IMR-90 (cell line): ENCODE measurements at regions not wholly inside any gene's neighbourhood (a gene's known extent, or its start where the extent isn't known, plus 50 kb on each side); places are given as distances from the start of the nearest gene placed in this dataset.

Experiments used
- ATAC-seq: fragments of 200-7000 bp; cut with Tn5 transposase; 2 replicates; pipeline ENCODE4 v1.9.1; 2020; ENCODE audit warnings: low read depth, mild to moderate bottlenecking, moderate library complexity
- BruUV-seq: library from RNA; stranded (reverse); fragments of 400-500 nt; replicated peaks from 2 replicates; lab custom pipeline; 2021; lab: Mats Ljungman, UMichigan
- CTCF ChIA-PET: fragments of 300-600 bp; formaldehyde crosslinking; extraction: SDS; loops from one replicate; lab custom pipeline; 2021; ENCODE audit warnings: antibody characterized with exemption; lab: Yijun Ruan, JAX
- POLR2A ChIA-PET: fragments of 300-600 bp; sonication (Branson Sonifier 250); formaldehyde crosslinking; loops from one replicate; lab custom pipeline; 2022; ENCODE audit warnings: antibody characterized with exemption; ENCODE audit not compliant: unreplicated experiment; lab: Charles Lee
- DNase-seq: peaks from one replicate; pipeline ENCODE4 v3.0.0; 2013
- H2AFZ ChIP-seq: replicated peaks from 2 replicates; pipeline ENCODE3; 2013; ENCODE audit warnings: low read length, mild to moderate bottlenecking; ENCODE audit not compliant: poor library complexity
- H2AK5ac ChIP-seq: 2 replicates; pipeline ENCODE4 v1.6.1; 2013; ENCODE audit warnings: low read depth, low read length, inconsistent platforms
- H2AK9ac ChIP-seq: replicated peaks from 2 replicates; pipeline ENCODE3; 2013; ENCODE audit warnings: mild to moderate bottlenecking, low read depth, low read length, moderate library complexity; ENCODE audit not compliant: poor library complexity
- H2BK120ac ChIP-seq: 2 replicates; pipeline ENCODE4 v1.6.1; 2013; ENCODE audit warnings: low read depth, low read length, inconsistent platforms
- H2BK15ac ChIP-seq: 3 replicates; pipeline ENCODE4 v1.6.1; 2013; ENCODE audit warnings: low read depth, low read length, inconsistent platforms
- H2BK20ac ChIP-seq: 2 replicates; pipeline ENCODE4 v1.6.1; 2013; ENCODE audit warnings: low read depth, mild to moderate bottlenecking, inconsistent platforms, low read length, moderate library complexity
- H2BK5ac ChIP-seq: 2 replicates; pipeline ENCODE4 v1.6.1; 2013; ENCODE audit warnings: mild to moderate bottlenecking, low read depth, low read length, inconsistent platforms; ENCODE audit not compliant: poor library complexity, severe bottlenecking
- H3K14ac ChIP-seq: replicated peaks from 2 replicates; pipeline ENCODE4 v1.6.1; 2013; ENCODE audit warnings: low read depth, low read length, inconsistent platforms
- H3K18ac ChIP-seq: 2 replicates; pipeline ENCODE4 v1.6.1; 2013; ENCODE audit warnings: low read depth, low read length, control low read depth
- H3K23ac ChIP-seq: 2 replicates; pipeline ENCODE4 v1.6.1; 2013; ENCODE audit warnings: low read depth, low read length, inconsistent platforms
- H3K27ac ChIP-seq: 2 replicates; pipeline ENCODE4 v1.5.1; 2013; ENCODE audit warnings: mild to moderate bottlenecking, control low read depth, low read length; ENCODE audit not compliant: insufficient read depth
- H3K27me3 ChIP-seq: 2 replicates; pipeline ENCODE4 v1.6.1; 2013; ENCODE audit warnings: low read length; ENCODE audit not compliant: control insufficient read depth, insufficient read depth
- H3K36me3 ChIP-seq: 2 replicates; pipeline ENCODE4 v1.6.1; 2013; ENCODE audit warnings: low read length, mixed read lengths; ENCODE audit not compliant: control insufficient read depth, insufficient read depth
- H3K4ac ChIP-seq: 2 replicates; pipeline ENCODE4 v1.6.1; 2013; ENCODE audit warnings: low read depth, low read length, inconsistent platforms
- H3K4me1 ChIP-seq: 2 replicates; pipeline ENCODE4 v1.6.1; 2013; ENCODE audit warnings: low read length, mixed read lengths; ENCODE audit not compliant: control insufficient read depth, insufficient read depth
- H3K4me2 ChIP-seq: 2 replicates; pipeline ENCODE4 v1.6.1; 2013; ENCODE audit warnings: low read depth, mild to moderate bottlenecking, control low read depth, low read length, moderate library complexity
- H3K4me3 ChIP-seq: 2 replicates; pipeline ENCODE4 v1.5.1; 2013; ENCODE audit warnings: low read depth, mild to moderate bottlenecking, control low read depth, low read length, moderate library complexity; ENCODE audit not compliant: insufficient read depth
- H3K56ac ChIP-seq: 2 replicates; pipeline ENCODE4 v1.6.1; 2013; ENCODE audit warnings: low read length, inconsistent platforms; ENCODE audit not compliant: insufficient read depth; ENCODE audit errors: extremely low read depth
- H3K79me1 ChIP-seq, 2 experiments: 2 replicates each; pipeline ENCODE4 v1.6.1; 2013; ENCODE audit warnings: low read length in 2 of 2, inconsistent platforms in 1 of 2, low read depth in 1 of 2
- H3K9ac ChIP-seq: 2 replicates; pipeline ENCODE4 v1.6.1; 2013; ENCODE audit warnings: low read depth, low read length, control low read depth
- H3K9me1 ChIP-seq: 2 replicates; pipeline ENCODE4 v1.6.1; 2013; ENCODE audit warnings: low read length, inconsistent platforms; ENCODE audit not compliant: insufficient read depth
- H3K9me3 ChIP-seq: 2 replicates; pipeline ENCODE4 v1.6.1; 2013; ENCODE audit warnings: low read length; ENCODE audit not compliant: control insufficient read depth, insufficient read depth
- H4K20me1 ChIP-seq: 2 replicates; pipeline ENCODE4 v1.6.1; 2013; ENCODE audit warnings: low read length, inconsistent platforms; ENCODE audit not compliant: insufficient read depth
- H4K5ac ChIP-seq: 2 replicates; pipeline ENCODE4 v1.6.1; 2013; ENCODE audit warnings: mild to moderate bottlenecking, low read depth, low read length, control low read depth
- H4K8ac ChIP-seq, 2 experiments: 2 replicates each; pipeline ENCODE4 v1.6.1; 2013; ENCODE audit warnings: low read depth in 2 of 2, low read length in 2 of 2, control low read depth in 1 of 2, inconsistent platforms in 1 of 2
- H4K91ac ChIP-seq: 2 replicates; pipeline ENCODE4 v1.6.1; 2013; ENCODE audit warnings: low read depth, low read length, inconsistent platforms; ENCODE audit not compliant: insufficient read depth
- BHLHE40 ChIP-seq: fragments of 150-350 bp; IDR thresholded peaks from 2 replicates; pipeline ENCODE4 v1.6.1; 2016; ENCODE audit warnings: mild to moderate bottlenecking, low read depth, low read length
- CEBPB ChIP-seq: IDR thresholded peaks from 2 replicates; pipeline ENCODE4 v1.6.1; 2012; ENCODE audit warnings: low read depth, low read length, improper control_type of control experiment
- CHD1 ChIP-seq: IDR thresholded peaks from 2 replicates; pipeline ENCODE4 v1.6.1; 2012; ENCODE audit warnings: low read depth, low read length, improper control_type of control experiment
- FOS ChIP-seq: fragments of 150-350 bp; IDR thresholded peaks from 2 replicates; pipeline ENCODE4 v1.6.1; 2016; ENCODE audit warnings: low read depth, low read length
- MAFK ChIP-seq: IDR thresholded peaks from 2 replicates; pipeline ENCODE4 v1.6.1; 2012; ENCODE audit warnings: low read depth, low read length, improper control_type of control experiment
- MAZ ChIP-seq: IDR thresholded peaks from 2 replicates; pipeline ENCODE4 v1.6.1; 2012; ENCODE audit warnings: low read depth, mild to moderate bottlenecking, low read length, improper control_type of control experiment, moderate library complexity, borderline replicate concordance
- MXI1 ChIP-seq: IDR thresholded peaks from 2 replicates; pipeline ENCODE4 v1.6.1; 2012; ENCODE audit warnings: low read depth, mild to moderate bottlenecking, low read length, moderate library complexity, borderline replicate concordance
- NFE2L2 ChIP-seq: fragments of 150-350 bp; IDR thresholded peaks from 2 replicates; pipeline ENCODE4 v1.6.1; 2016; ENCODE audit warnings: low read depth, mild to moderate bottlenecking, low read length
- POLR2A ChIP-seq: IDR thresholded peaks from 2 replicates; pipeline ENCODE4 v1.6.1; 2012; ENCODE audit warnings: mild to moderate bottlenecking, low read depth, low read length
- RAD21 ChIP-seq: IDR thresholded peaks from 2 replicates; pipeline ENCODE4 v1.6.1; 2012; ENCODE audit warnings: low read length, improper control_type of control experiment
- RCOR1 ChIP-seq: IDR thresholded peaks from 2 replicates; pipeline ENCODE4 v1.6.1; 2012; ENCODE audit warnings: mild to moderate bottlenecking, low read length, improper control_type of control experiment; ENCODE audit not compliant: insufficient replicate concordance
- RFX5 ChIP-seq: IDR thresholded peaks from 2 replicates; pipeline ENCODE4 v1.8.0; 2012; ENCODE audit warnings: low read depth, mild to moderate bottlenecking, low read length, moderate library complexity
- SMC3 ChIP-seq: fragments of 150-350 bp; IDR thresholded peaks from 2 replicates; pipeline ENCODE4 v1.6.1; 2016; ENCODE audit warnings: low read depth, mild to moderate bottlenecking, antibody characterized with exemption, low read length, moderate library complexity
- USF2 ChIP-seq: fragments of 150-350 bp; IDR thresholded peaks from 2 replicates; pipeline ENCODE4 v1.6.1; 2017; ENCODE audit warnings: mild to moderate bottlenecking, antibody characterized with exemption, low read length, low read depth
- WGBS, 2 experiments: methylation state at CpG; one replicate each; pipeline versions ENCODE4 v1.1.5 to v1.1.7; 2013; ENCODE audit warnings: missing lambda C conversion rate in 2 of 2; ENCODE audit not compliant: insufficient read length in 1 of 2; ENCODE audit errors: extremely low coverage in 2 of 2; 5-methylcytosine and 5-hydroxymethylcytosine counted together
- dilution Hi-C: fragments of 300-500 bp; cut with HindIII; formaldehyde crosslinking; loops from one replicate; pipeline ENCODE4 v1.14.3; 2018; ENCODE audit warnings: low sequenced_read_pairs; ENCODE audit not compliant: unreplicated experiment
- in situ Hi-C: fragments of 300-500 bp; cut with MboI; formaldehyde crosslinking; loops from 3 replicates; pipeline ENCODE4 v1.14.3; 2019; ENCODE audit warnings: low sequenced_read_pairs, inconsistent platforms, mixed read lengths
- intact Hi-C: fragments of 100-400 bp; cut with micrococcal nuclease; formaldehyde crosslinking; loops from 2 replicates; pipeline ENCODE4 v1.10.0; 2022
- TF ChIP-seq, protein P1 (sequence below): fragments of 150-350 bp; IDR thresholded peaks from 2 replicates; pipeline ENCODE4 v1.6.1; 2016; ENCODE audit warnings: low read depth, mild to moderate bottlenecking, low read length, moderate library complexity, borderline replicate concordance

DNA sequence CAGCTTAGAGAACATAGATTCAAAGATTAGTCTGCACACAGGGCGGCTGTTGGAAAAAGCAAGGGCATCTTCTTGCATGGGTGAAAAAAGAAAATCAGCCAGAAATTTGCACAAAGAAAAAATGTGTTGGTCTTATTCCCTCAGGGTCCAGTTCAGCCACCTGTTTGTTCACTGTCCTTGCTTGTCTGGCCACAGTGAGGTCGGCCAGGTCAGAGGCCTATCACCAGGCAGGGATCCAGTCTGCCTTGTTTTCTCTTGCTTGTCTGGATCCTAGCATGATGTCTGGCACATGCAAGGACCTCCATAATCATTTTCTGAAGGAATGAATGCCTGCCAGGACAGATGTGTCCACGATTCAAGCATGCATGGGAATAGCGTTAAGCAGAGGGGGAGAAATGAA lies 359.1 kb upstream of the TBX3 start:
- Histone ChIP-seq H3K4ac (no peak overlapping the region), H3K79me1 (no peaks in the 10 kb centered on the region), H3K18ac (no peak overlapping the region), H3K27ac (no peak overlapping the region), H2AK9ac (no peak overlapping the region), H3K4me3 (no peak overlapping the region), H3K4me2 (no peak overlapping the region), H4K8ac (no peak overlapping the region), H4K20me1 (no peaks in the 10 kb centered on the region), H3K9me3 (peaks cover 3% of the 10 kb centered on the region; the same call in 1 of the 2 replicates), H2BK15ac (no peak overlapping the region), H3K14ac (no peak overlapping the region), H2BK5ac (no peak overlapping the region), H2AFZ (no peak overlapping the region), H3K9me1 (no peaks in the 10 kb centered on the region), H2BK20ac (no peak overlapping the region), H2BK120ac (no peak overlapping the region), H3K4me1 (no peaks in the 10 kb centered on the region), H2AK5ac (no peak overlapping the region), H4K91ac (no peak overlapping the region), H3K36me3 (no peaks in the 10 kb centered on the region), H3K9ac (no peak overlapping the region), H4K5ac (no peak overlapping the region), H3K56ac (no peak overlapping the region), H3K23ac (no peak overlapping the region), H3K27me3 (no peaks in the 10 kb centered on the region)
- ATAC-seq (no peak), DNase-seq (no peak)
- CTCF ChIA-PET: no interaction called here
- BruUV-seq: no TSS peak
- TF ChIP-seq CEBPB: no peak
- TF ChIP-seq RFX5: no peak
- TF ChIP-seq SMC3: no peak
- no peak for TF ChIP-seq FOS
- no peak for TF ChIP-seq CHD1
- no peak for TF ChIP-seq MXI1
- TF ChIP-seq POLR2A: no peak
- no peak for TF ChIP-seq NFE2L2
- TF ChIP-seq RAD21: no peak
- TF ChIP-seq, protein P1, sequence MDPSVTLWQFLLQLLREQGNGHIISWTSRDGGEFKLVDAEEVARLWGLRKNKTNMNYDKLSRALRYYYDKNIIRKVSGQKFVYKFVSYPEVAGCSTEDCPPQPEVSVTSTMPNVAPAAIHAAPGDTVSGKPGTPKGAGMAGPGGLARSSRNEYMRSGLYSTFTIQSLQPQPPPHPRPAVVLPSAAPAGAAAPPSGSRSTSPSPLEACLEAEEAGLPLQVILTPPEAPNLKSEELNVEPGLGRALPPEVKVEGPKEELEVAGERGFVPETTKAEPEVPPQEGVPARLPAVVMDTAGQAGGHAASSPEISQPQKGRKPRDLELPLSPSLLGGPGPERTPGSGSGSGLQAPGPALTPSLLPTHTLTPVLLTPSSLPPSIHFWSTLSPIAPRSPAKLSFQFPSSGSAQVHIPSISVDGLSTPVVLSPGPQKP: no peak
- no peak for TF ChIP-seq MAFK
- no peak for TF ChIP-seq USF2
- no peak for TF ChIP-seq RCOR1
- no peak for TF ChIP-seq BHLHE40
- TF ChIP-seq MAZ: no peak
- 70% methylated on average over 2 of the region's 4 CpGs; no CpG with 5 or more reads in 1 of the 2 experiments for WGBS, 2 experiments
- dilution Hi-C loops: no loop called here
- in situ Hi-C loops: no loop called here
- intact Hi-C loops: no loop called here
- POLR2A ChIA-PET: no interaction called here
